IPS DF 6.9 (cell line): ENCODE measurements at regions not wholly inside any gene's neighbourhood (a gene's known extent, or its start where the extent isn't known, plus 50 kb on each side); places are given as distances from the start of the nearest gene placed in this dataset.

Experiments used
- DNase-seq: peaks from one replicate; pipeline ENCODE4 v3.0.0-alpha.2; 2013; ENCODE audit warnings: low read depth, low spot score
- H3K27ac ChIP-seq: one replicate; pipeline ENCODE4 v1.5.1; 2013; ENCODE audit warnings: low read length, control low read depth
- H3K27me3 ChIP-seq: 2 replicates; pipeline ENCODE4 v1.6.1; 2013; ENCODE audit warnings: mild to moderate bottlenecking, low read length; ENCODE audit not compliant: control insufficient read depth, insufficient read depth
- H3K36me3 ChIP-seq: 2 replicates; pipeline ENCODE4 v1.6.1; 2013; ENCODE audit warnings: low read length; ENCODE audit not compliant: control insufficient read depth, insufficient read depth
- H3K4me1 ChIP-seq: 2 replicates; pipeline ENCODE4 v1.6.1; 2013; ENCODE audit warnings: low read length; ENCODE audit not compliant: control insufficient read depth, insufficient read depth
- H3K4me3 ChIP-seq: 2 replicates; pipeline ENCODE4 v1.5.1; 2013; ENCODE audit warnings: mild to moderate bottlenecking, low read length
- H3K9me3 ChIP-seq: 2 replicates; pipeline ENCODE4 v1.6.1; 2013; ENCODE audit warnings: low read length, inconsistent platforms; ENCODE audit not compliant: control insufficient read depth, insufficient read depth
- WGBS: extraction: QIAGEN DNeasy Blood & Tissue Kit; methylation state at CpG from one replicate; pipeline ENCODE4 v1.1.7; 2013; ENCODE audit warnings: mixed read lengths, missing lambda C conversion rate; ENCODE audit not compliant: insufficient read length, insufficient coverage; 5-methylcytosine and 5-hydroxymethylcytosine counted together

GRCh38 chr6:9503111-9503761 is 911.6 kb downstream of the TFAP2A start:
- Histone ChIP-seq H3K9me3 (no peaks in the 10 kb centered on the region), H3K4me3 (no peak overlapping the region), H3K27ac (no peak overlapping the region), H3K27me3 (no peaks in the 10 kb centered on the region), H3K36me3 (no peaks in the 10 kb centered on the region), H3K4me1 (no peaks in the 10 kb centered on the region; the same call in 1 of the 2 replicates)
- no CpG with 5 or more reads among the region's 7 CpGs for WGBS
- DNase-seq = no peak

- no peaks in the 10 kb centered on the region for H3K9me3 ChIP-seq
- DNase-seq = no peak
- H3K27ac ChIP-seq = no peak overlapping the region
- no peaks in the 10 kb centered on the region; the same call in 1 of the 2 replicates for H3K4me1 ChIP-seq
- no peaks in the 10 kb centered on the region for H3K27me3 ChIP-seq
- no CpG with 5 or more reads among the region's 4 CpGs for WGBS
- H3K4me3 ChIP-seq = no peak overlapping the region
- H3K36me3 ChIP-seq = no peaks in the 10 kb centered on the region
Measured at GRCh38 chr6:9499709-9500108, 915.2 kb downstream of the TFAP2A start.

- no peak overlapping the region for H3K4me3 ChIP-seq
- no peak overlapping the region for H3K27ac ChIP-seq
- no peaks in the 10 kb centered on the region for H3K4me1 ChIP-seq
- H3K9me3 ChIP-seq = no peaks in the 10 kb centered on the region
- H3K36me3 ChIP-seq = no peaks in the 10 kb centered on the region
- no peaks in the 10 kb centered on the region for H3K27me3 ChIP-seq
- no CpG with 5 or more reads among the region's 6 CpGs for WGBS
- DNase-seq = no peak
Measured at GRCh38 chr6:9496837-9497236, 918.0 kb downstream of the TFAP2A start.

GRCh38 chr6:9494864-9495263 is 920.0 kb downstream of the TFAP2A start:
- DNase-seq = no peak
- Histone ChIP-seq H3K36me3 (no peaks in the 10 kb centered on the region), H3K9me3 (no peaks in the 10 kb centered on the region), H3K4me3 (no peak overlapping the region), H3K4me1 (no peaks in the 10 kb centered on the region), H3K27ac (no peak overlapping the region), H3K27me3 (no peaks in the 10 kb centered on the region)
- WGBS = no CpG with 5 or more reads among the region's 1 CpG

GRCh38 chr6:9492790-9493189 is 922.1 kb downstream of the TFAP2A start:
- WGBS = no CpG with 5 or more reads among the region's 3 CpGs

GRCh38 chr6:9487128-9487527 is 927.7 kb downstream of the TFAP2A start:
- no peaks in the 10 kb centered on the region for H3K9me3 ChIP-seq
- no peak overlapping the region for H3K27ac ChIP-seq
- no CpG with 5 or more reads among the region's 3 CpGs for WGBS
- H3K4me3 ChIP-seq = no peak overlapping the region
- DNase-seq = no peak
- H3K36me3 ChIP-seq = no peaks in the 10 kb centered on the region
- H3K4me1 ChIP-seq = no peaks in the 10 kb centered on the region
- no peaks in the 10 kb centered on the region for H3K27me3 ChIP-seq

More at GRCh38 chr6:9492790-9493189, 922.1 kb downstream of the TFAP2A start:
- H3K4me1 ChIP-seq = no peaks in the 10 kb centered on the region
- H3K27ac ChIP-seq = no peak overlapping the region
- DNase-seq = no peak
- H3K9me3 ChIP-seq = no peaks in the 10 kb centered on the region
- no peak overlapping the region for H3K4me3 ChIP-seq
- no peaks in the 10 kb centered on the region for H3K27me3 ChIP-seq
- no peaks in the 10 kb centered on the region for H3K36me3 ChIP-seq

GRCh38 chr6:9485992-9486391 is 928.9 kb downstream of the TFAP2A start:
- no peaks in the 10 kb centered on the region for H3K27me3 ChIP-seq
- DNase-seq = no peak
- H3K4me1 ChIP-seq = no peaks in the 10 kb centered on the region
- H3K4me3 ChIP-seq = no peak overlapping the region
- no peak overlapping the region for H3K27ac ChIP-seq
- H3K36me3 ChIP-seq = no peaks in the 10 kb centered on the region
- H3K9me3 ChIP-seq = no peaks in the 10 kb centered on the region
- no CpG with 5 or more reads among the region's 4 CpGs for WGBS

- no peak for DNase-seq
- H3K4me1 ChIP-seq = no peaks in the 10 kb centered on the region
- no CpG with 5 or more reads among the region's 1 CpG for WGBS
Measured at GRCh38 chr6:9484686-9485085, 930.2 kb downstream of the TFAP2A start.

GRCh38 chr6:9484091-9484490 is 930.8 kb downstream of the TFAP2A start:
- Histone ChIP-seq H3K4me1 (no peaks in the 10 kb centered on the region), H3K4me3 (no peak overlapping the region), H3K9me3 (no peaks in the 10 kb centered on the region), H3K27ac (no peak overlapping the region), H3K27me3 (no peaks in the 10 kb centered on the region), H3K36me3 (no peaks in the 10 kb centered on the region)
- DNase-seq = no peak
- no CpG with 5 or more reads among the region's 3 CpGs for WGBS

More at GRCh38 chr6:9484686-9485085, 930.2 kb downstream of the TFAP2A start:
- Histone ChIP-seq H3K4me3 (no peak overlapping the region), H3K36me3 (no peaks in the 10 kb centered on the region), H3K27me3 (no peaks in the 10 kb centered on the region), H3K9me3 (no peaks in the 10 kb centered on the region), H3K27ac (no peak overlapping the region)

GRCh38 chr6:9482030-9482738 is 932.7 kb downstream of the TFAP2A start:
- no peaks in the 10 kb centered on the region for H3K9me3 ChIP-seq
- H3K4me1 ChIP-seq = no peaks in the 10 kb centered on the region
- no peaks in the 10 kb centered on the region for H3K36me3 ChIP-seq
- H3K27ac ChIP-seq = no peak overlapping the region
- no peaks in the 10 kb centered on the region for H3K27me3 ChIP-seq
- WGBS = no CpG with 5 or more reads among the region's 5 CpGs
- no peak for DNase-seq
- H3K4me3 ChIP-seq = no peak overlapping the region
